SH-SY5Y (cell line): ENCODE measurements at regions not wholly inside any gene's neighbourhood (a gene's known extent, or its start where the extent isn't known, plus 50 kb on each side); places are given as distances from the start of the nearest gene placed in this dataset.

Experiments used
- GATA2 ChIP-seq: IDR thresholded peaks from 2 replicates; pipeline ENCODE4 v1.6.1; 2011; ENCODE audit warnings: mild to moderate bottlenecking, low read depth, low read length
- GATA3 ChIP-seq: IDR thresholded peaks from 2 replicates; pipeline ENCODE4 v1.6.1; 2011; ENCODE audit warnings: low read depth, mild to moderate bottlenecking, low read length, moderate library complexity

- TF ChIP-seq GATA3 (no peak), GATA2 (no peak)
These were observed 181.0 kb downstream of the AASDH start for GRCh38 chr4:56206258-56206657.
